K562 (cell line): ENCODE measurements at regions not wholly inside any gene's neighbourhood (a gene's known extent, or its start where the extent isn't known, plus 50 kb on each side); places are given as distances from the start of the nearest gene placed in this dataset.

Source experiments
- HIVEP1 ChIP-seq: fragments of 250-450 bp; sonication (Bioruptor Pico); IDR thresholded peaks from 2 replicates; pipeline ENCODE4 v1.4.0; 2020; ENCODE audit warnings: mild to moderate bottlenecking
- TF ChIP-seq, protein P1 (sequence below), 2 experiments: fragments of 450-650 bp; IDR thresholded peaks; 2 replicates each; pipeline ENCODE4 v1.6.1; 2016; ENCODE audit warnings: mild to moderate bottlenecking in 2 of 2, borderline replicate concordance in 1 of 2, low read depth in 1 of 2, moderate library complexity in 1 of 2

DNA sequence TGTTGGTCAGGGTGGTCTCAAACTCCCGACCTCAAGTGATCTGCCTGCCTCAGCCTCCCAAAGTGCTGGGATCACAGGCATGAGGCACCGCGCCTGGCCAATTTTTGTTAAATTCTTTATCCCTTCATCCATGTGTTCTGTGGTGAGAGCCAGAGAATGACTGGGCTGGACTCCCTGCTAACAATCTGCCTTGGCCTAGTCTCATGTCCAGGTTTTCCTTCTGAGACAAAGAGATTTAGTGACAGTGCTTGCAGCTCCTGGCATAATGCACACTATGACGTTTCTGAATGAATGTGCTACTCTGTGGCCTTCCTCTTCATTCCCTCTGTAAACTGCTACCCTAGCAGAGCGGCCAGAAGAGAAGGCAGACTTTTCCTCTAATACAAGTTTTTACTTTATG, 79.3 kb downstream of the FOXD1 start (continued):
- TF ChIP-seq, protein P1, sequence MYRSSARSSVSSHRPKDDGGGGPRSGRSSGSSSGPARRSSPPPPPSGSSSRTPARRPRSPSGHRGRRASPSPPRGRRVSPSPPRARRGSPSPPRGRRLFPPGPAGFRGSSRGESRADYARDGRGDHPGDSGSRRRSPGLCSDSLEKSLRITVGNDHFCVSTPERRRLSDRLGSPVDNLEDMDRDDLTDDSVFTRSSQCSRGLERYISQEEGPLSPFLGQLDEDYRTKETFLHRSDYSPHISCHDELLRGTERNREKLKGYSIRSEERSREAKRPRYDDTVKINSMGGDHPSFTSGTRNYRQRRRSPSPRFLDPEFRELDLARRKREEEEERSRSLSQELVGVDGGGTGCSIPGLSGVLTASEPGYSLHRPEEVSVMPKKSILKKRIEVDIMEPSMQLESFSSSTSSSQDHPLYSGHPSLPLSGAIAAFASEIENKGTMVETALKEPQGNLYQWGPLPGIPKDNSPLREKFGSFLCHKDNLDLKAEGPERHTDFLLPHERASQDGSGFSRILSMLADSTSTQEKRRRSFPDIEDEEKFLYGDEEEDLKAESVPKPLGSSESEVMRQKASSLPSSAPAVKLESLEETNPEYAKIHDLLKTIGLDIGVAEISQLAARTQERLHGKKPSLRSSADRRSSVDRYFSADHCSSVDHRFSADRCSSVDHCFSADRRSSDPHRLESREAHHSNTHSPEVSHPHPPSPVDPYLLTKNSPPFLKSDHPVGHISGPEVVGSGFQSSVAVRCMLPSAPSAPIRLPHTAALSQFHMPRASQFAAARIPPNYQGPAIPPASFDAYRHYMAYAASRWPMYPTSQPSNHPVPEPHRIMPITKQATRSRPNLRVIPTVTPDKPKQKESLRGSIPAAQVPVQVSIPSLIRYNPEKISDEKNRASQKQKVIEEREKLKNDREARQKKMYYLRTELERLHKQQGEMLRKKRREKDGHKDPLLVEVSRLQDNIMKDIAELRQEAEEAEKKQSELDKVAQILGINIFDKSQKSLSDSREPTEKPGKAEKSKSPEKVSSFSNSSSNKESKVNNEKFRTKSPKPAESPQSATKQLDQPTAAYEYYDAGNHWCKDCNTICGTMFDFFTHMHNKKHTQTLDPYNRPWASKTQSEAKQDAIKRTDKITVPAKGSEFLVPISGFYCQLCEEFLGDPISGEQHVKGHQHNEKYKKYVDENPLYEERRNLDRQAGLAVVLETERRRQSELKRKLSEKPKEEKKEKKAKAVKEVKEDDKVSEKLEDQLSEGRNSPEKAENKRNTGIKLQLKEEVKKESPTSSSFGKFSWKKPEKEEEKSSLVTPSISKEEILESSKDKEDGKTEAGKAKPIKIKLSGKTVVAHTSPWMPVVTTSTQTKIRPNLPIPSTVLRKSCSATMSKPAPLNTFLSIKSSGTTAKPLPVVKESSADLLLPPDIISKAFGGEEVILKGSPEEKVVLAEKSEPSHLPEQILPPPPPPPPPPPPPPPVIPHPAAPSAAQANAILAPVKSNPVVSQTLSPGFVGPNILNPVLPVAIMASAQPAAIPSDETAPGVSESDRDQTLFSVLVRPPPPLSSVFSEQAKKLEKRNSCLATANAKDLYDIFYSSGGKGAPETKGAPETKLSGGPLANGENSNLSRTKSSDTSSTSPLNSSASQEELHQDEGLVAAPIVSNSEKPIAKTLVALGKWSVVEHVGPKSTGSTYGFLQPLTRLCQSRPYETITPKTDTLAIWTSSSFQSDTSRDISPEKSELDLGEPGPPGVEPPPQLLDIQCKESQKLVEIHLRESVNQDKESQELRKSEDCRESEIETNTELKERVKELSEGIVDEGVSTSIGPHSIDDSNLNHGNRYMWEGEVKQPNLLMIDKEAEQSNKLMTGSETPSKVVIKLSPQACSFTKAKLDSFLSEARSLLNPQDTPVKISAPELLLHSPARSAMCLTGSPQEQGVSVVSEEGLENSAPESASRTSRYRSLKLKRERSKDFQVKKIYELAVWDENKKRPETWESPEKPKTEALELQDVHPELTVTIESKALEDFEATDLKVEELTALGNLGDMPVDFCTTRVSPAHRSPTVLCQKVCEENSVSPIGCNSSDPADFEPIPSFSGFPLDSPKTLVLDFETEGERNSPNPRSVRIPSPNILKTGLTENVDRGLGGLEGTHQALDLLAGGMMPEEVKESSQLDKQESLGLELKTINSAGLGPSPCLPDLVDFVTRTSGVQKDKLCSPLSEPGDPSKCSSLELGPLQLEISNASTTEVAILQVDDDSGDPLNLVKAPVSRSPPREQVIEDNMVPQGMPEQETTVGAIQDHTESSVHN (IDR thresholded peaks at IDR 0.05; ENCODE audit: borderline replicate concordance in 1 of 2, low read depth in 1 of 2) = no peak
- TF ChIP-seq HIVEP1 (CRISPR knock-in tag) = no peak
